Transverse colon (tissue), 4 donors: ENCODE measurements at regions not wholly inside any gene's neighbourhood (a gene's known extent, or its start where the extent isn't known, plus 50 kb on each side); places are given as distances from the start of the nearest gene placed in this dataset.

Source experiments
- DNase-seq: peaks from one replicate; pipeline ENCODE4 v3.0.0-alpha.2; 2019
- H3K27ac ChIP-seq, 4 donors: fragments of 200-600 bp; sonication (generic); 2 replicates each; pipeline ENCODE4 v1.5.1; 2016 to 2018; ENCODE audit warnings: inconsistent platforms in 4 of 4
- H3K27me3 ChIP-seq: fragments of 200-600 bp; sonication (generic); 2 replicates; pipeline ENCODE4 v1.5.1; 2017; ENCODE audit warnings: inconsistent platforms
- H3K36me3 ChIP-seq, 4 donors: fragments of 200-600 bp; sonication (generic); 2 replicates each; pipeline ENCODE4 v1.5.1; 2017 to 2019; ENCODE audit warnings: inconsistent platforms in 4 of 4
- H3K4me1 ChIP-seq, 4 donors: fragments of 200-600 bp; sonication (generic); 2 replicates each; pipeline ENCODE4 v1.5.1; 2017 to 2020; ENCODE audit warnings: inconsistent platforms in 4 of 4
- H3K4me3 ChIP-seq, 4 donors: fragments of 200-600 bp; sonication (generic); 1 replicate in 1 of 4; 2 replicates in 3 of 4; pipeline versions ENCODE4 v1.5.1 to v1.6.1; 2017 to 2019; ENCODE audit warnings: inconsistent platforms in 4 of 4
- H3K9me3 ChIP-seq, 2 donors: fragments of 200-600 bp; sonication (generic); 2 replicates each; pipeline ENCODE4 v1.5.1; 2017 to 2019; ENCODE audit warnings: inconsistent platforms in 2 of 2
- CTCF ChIP-seq, 5 experiments: fragments of 200-600 bp in 3 of 5; fragments of 450-650 bp in 2 of 5; sonication (generic) in 3 of 5; IDR thresholded peaks; 1 replicate in 2 of 5; 2 replicates in 3 of 5; pipeline ENCODE4 v1.5.1; 2016 to 2017; ENCODE audit warnings: antibody characterized with exemption in 5 of 5, inconsistent platforms in 3 of 5, mild to moderate bottlenecking in 2 of 5, moderate library complexity in 1 of 5
- EP300 ChIP-seq: sonication (generic); formaldehyde crosslinking; IDR thresholded peaks from one replicate; pipeline ENCODE4 v1.6.1; 2017; ENCODE audit warnings: antibody characterized with exemption, low read depth
- POLR2A ChIP-seq: fragments of 450-650 bp; IDR thresholded peaks from one replicate; pipeline ENCODE4 v1.6.1; 2016; ENCODE audit warnings: antibody characterized with exemption, mild to moderate bottlenecking, moderate library complexity
- POLR2AphosphoS5 ChIP-seq, 3 donors: sonication (generic); formaldehyde crosslinking; IDR thresholded peaks; one replicate each; pipeline ENCODE4 v1.6.1; 2016; ENCODE audit warnings: antibody characterized with exemption in 3 of 3
- WGBS, 2 donors: methylation state at CpG; one replicate each; pipeline ENCODE4 v1.1.5; 2018; ENCODE audit warnings: low coverage in 1 of 2; 5-methylcytosine and 5-hydroxymethylcytosine counted together
- in situ Hi-C, 4 donors: fragments of 200-750 bp; cut with MboI; loops; one replicate each; pipeline versions ENCODE4 v1.15.0 to v1.15.1; 2017; ENCODE audit warnings: low sequenced_read_pairs in 3 of 4, low pct_ligation_motif_present in 1 of 4, low pct_unique_long_range_greater_than_20kb in 1 of 4
- intact Hi-C: fragments of 100-400 bp; cut with DNase I; formaldehyde crosslinking; loops from one replicate; pipeline ENCODE4 v1.15.1; 2023; ENCODE audit warnings: low total_unique reads

- H3K4me1 ChIP-seq: no peaks in the 10 kb centered on the region
- WGBS, 2 donors: 50 to 83% methylated on average over 1 of the region's 1 CpG
- no peaks in the 10 kb centered on the region for H3K9me3 ChIP-seq
- no peak overlapping the region for H3K4me3 ChIP-seq
- no peak for TF ChIP-seq CTCF (IDR thresholded peaks at IDR 0.05)
- no peaks in the 10 kb centered on the region for H3K36me3 ChIP-seq
- in situ Hi-C loops (no loop called here), intact Hi-C loops (no loop called here)
- no peak for DNase-seq
- no peaks in the 10 kb centered on the region for H3K27me3 ChIP-seq
- no peak overlapping the region for H3K27ac ChIP-seq
Measured at GRCh38 chr18:51611326-51611725, 413.8 kb upstream of the MEX3C start.

- intact Hi-C loops (no loop called here), in situ Hi-C loops (no loop called here)
- H3K27me3 ChIP-seq: no peaks in the 10 kb centered on the region
- no peaks in the 10 kb centered on the region for H3K36me3 ChIP-seq
- DNase-seq: no peak
- TF ChIP-seq EP300 (no peak), CTCF (IDR thresholded peaks at IDR 0.05) (no peak), POLR2A (no peak), POLR2AphosphoS5 (IDR thresholded peaks at IDR 0.05) (no peak)
- H3K4me1 ChIP-seq: no peaks in the 10 kb centered on the region
- WGBS, 2 donors: 48 to 58% methylated on average over 3 to 5 of the region's 5 CpGs
- H3K9me3 ChIP-seq: no peaks in the 10 kb centered on the region
- H3K27ac ChIP-seq: no peak overlapping the region
- no peak overlapping the region for H3K4me3 ChIP-seq
Measured at GRCh38 chr18:51614033-51614432, 416.6 kb upstream of the MEX3C start.

GRCh38 chr18:51614967-51615571, 417.6 kb upstream of the MEX3C start:
- no peak overlapping the region for H3K4me3 ChIP-seq
- WGBS, 2 donors: 48% methylated on average over 7 of the region's 7 CpGs; no CpG with 5 or more reads in 1 of the 2 donors
- in situ Hi-C loops: no loop called here
- H3K27ac ChIP-seq: no peak overlapping the region
- no peaks in the 10 kb centered on the region for H3K36me3 ChIP-seq
- intact Hi-C loops: no loop called here
- TF ChIP-seq POLR2AphosphoS5 (IDR thresholded peaks at IDR 0.05): no peak
- no peak for TF ChIP-seq POLR2A
- TF ChIP-seq CTCF (IDR thresholded peaks at IDR 0.05): no peak
- TF ChIP-seq EP300: no peak
- DNase-seq: no peak
- H3K9me3 ChIP-seq: no peaks in the 10 kb centered on the region
- no peaks in the 10 kb centered on the region for H3K27me3 ChIP-seq
- no peaks in the 10 kb centered on the region for H3K4me1 ChIP-seq

DNA sequence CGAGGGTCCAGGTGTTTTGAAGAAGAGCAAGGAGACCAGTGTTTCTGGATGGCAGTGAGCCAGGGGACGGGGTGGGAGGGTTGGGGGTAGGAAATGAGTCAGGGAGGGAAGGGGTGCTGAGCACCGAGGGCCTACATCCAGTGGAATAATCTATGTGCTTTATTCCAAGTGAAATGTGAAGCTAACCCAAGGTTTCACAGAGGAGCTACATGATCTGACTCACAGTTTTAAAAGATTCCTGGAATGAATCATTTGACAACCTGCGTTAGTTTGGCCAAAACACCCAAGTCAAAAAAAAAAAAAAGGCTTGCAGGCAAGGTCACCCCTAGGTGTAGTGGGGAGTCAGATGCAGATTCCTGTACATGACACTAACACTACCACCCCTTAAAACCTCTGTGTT, 419.7 kb upstream of the MEX3C start:
- in situ Hi-C loops (no loop called here), intact Hi-C loops (no loop called here)
- Histone ChIP-seq H3K36me3 (no peaks in the 10 kb centered on the region), H3K27me3 (peaks cover 5% of the 10 kb centered on the region), H3K4me3 (no peak overlapping the region), H3K4me1 (no peaks in the 10 kb centered on the region), H3K9me3 (no peaks in the 10 kb centered on the region), H3K27ac (no peak overlapping the region)
- WGBS, 2 donors: 56 to 57% methylated on average over 3 to 4 of the region's 4 CpGs
- TF ChIP-seq POLR2AphosphoS5 (IDR thresholded peaks at IDR 0.05) (no peak), CTCF (IDR thresholded peaks at IDR 0.05) (no peak), POLR2A (no peak), EP300 (no peak)
- DNase-seq: no peak
